ENCODE measurements at regions not wholly inside any gene's neighbourhood (a gene's known extent, or its start where the extent isn't known, plus 50 kb on each side); places are given as distances from the start of the nearest gene placed in this dataset.
"Not testable (repeated sequence)": the region's sequence is repeated elsewhere in the genome, so short reads cannot be mapped to it uniquely, and the experiment has no call there.

GRCh38 chr3:16077146-16077545 lies 97.3 kb upstream of the GALNT15 start:
- TF ChIP-seq CTCF, POLR2A (IDR thresholded peaks at IDR 0.05): not testable (repeated sequence)

Data from body of pancreas (tissue), 4 donors.